Spleen (tissue), 11 donors: ENCODE measurements at regions not wholly inside any gene's neighbourhood (a gene's known extent, or its start where the extent isn't known, plus 50 kb on each side); places are given as distances from the start of the nearest gene placed in this dataset.
A peak's percentile ranks its signal among the peaks of the same experiment; 100 is the strongest.

Experiments used
- DNase-seq: peaks from one replicate; pipeline ENCODE4 v3.0.0-alpha.2; 2020
- H3K27ac ChIP-seq, 8 donors: fragments of 200-600 bp; sonication (generic) in 7 of 8; 1 replicate in 4 of 8; 2 replicates in 4 of 8; pipeline versions ENCODE4 v1.5.0 to v1.8.0; 2016 to 2021; ENCODE audit warnings: inconsistent platforms in 4 of 8, mild to moderate bottlenecking in 4 of 8, moderate library complexity in 1 of 8
- H3K27me3 ChIP-seq, 7 donors: fragments of 200-600 bp; sonication (generic) in 6 of 7; replicated peaks in 1 of 7; 1 replicate in 4 of 7; 2 replicates in 3 of 7; pipeline versions ENCODE4 v1.5.0 to v1.8.0; 2016 to 2021; ENCODE audit warnings: inconsistent platforms in 3 of 7, mild to moderate bottlenecking in 1 of 7
- H3K36me3 ChIP-seq, 6 donors: fragments of 200-600 bp; sonication (generic) in 5 of 6; 1 replicate in 4 of 6; 2 replicates in 2 of 6; pipeline versions ENCODE4 v1.5.0 to v1.8.0; 2016 to 2021; ENCODE audit warnings: inconsistent platforms in 2 of 6
- H3K4me1 ChIP-seq, 6 donors: fragments of 200-600 bp; sonication (generic) in 5 of 6; 1 replicate in 3 of 6; 2 replicates in 3 of 6; pipeline versions ENCODE4 v1.5.0 to v1.8.0; 2016 to 2021; ENCODE audit warnings: inconsistent platforms in 3 of 6
- H3K4me3 ChIP-seq, 8 donors: fragments of 200-600 bp; sonication (generic) in 7 of 8; 1 replicate in 4 of 8; 2 replicates in 4 of 8; pipeline versions ENCODE4 v1.5.0 to v1.8.0; 2016 to 2021; ENCODE audit warnings: inconsistent platforms in 4 of 8, mild to moderate bottlenecking in 4 of 8, moderate library complexity in 2 of 8
- H3K9me3 ChIP-seq, 8 donors: fragments of 200-600 bp; sonication (generic) in 7 of 8; 1 replicate in 4 of 8; 2 replicates in 4 of 8; pipeline versions ENCODE4 v1.5.0 to v1.8.0; 2016 to 2021; ENCODE audit warnings: inconsistent platforms in 4 of 8
- CTCF ChIP-seq, 11 experiments: fragments of 200-600 bp in 7 of 11; fragments of 450-650 bp in 4 of 11; sonication (generic) in 4 of 11; IDR thresholded peaks in 8 of 11; conservative IDR thresholded peaks in 3 of 11; 1 replicate in 7 of 11; 2 replicates in 4 of 11; pipeline versions ENCODE4 v1.4.0 to v1.8.0; 2016 to 2021; ENCODE audit warnings: antibody characterized with exemption in 11 of 11, inconsistent platforms in 4 of 11, mild to moderate bottlenecking in 1 of 11
- POLR2A ChIP-seq, 3 donors: fragments of 450-650 bp; IDR thresholded peaks; one replicate each; pipeline ENCODE4 v1.5.1; 2017; ENCODE audit warnings: antibody characterized with exemption in 3 of 3, mild to moderate bottlenecking in 1 of 3
- POLR2AphosphoS5 ChIP-seq, 3 donors: sonication (generic); formaldehyde crosslinking; IDR thresholded peaks; one replicate each; pipeline ENCODE4 v1.5.1; 2017; ENCODE audit warnings: antibody characterized with exemption in 3 of 3
- WGBS, 5 donors: extraction: QIAGEN DNeasy Blood & Tissue Kit in 3 of 5; methylation state at CpG; one replicate each; pipeline versions ENCODE4 v1.1.5 to v1.1.7; 2013 to 2018; 5-methylcytosine and 5-hydroxymethylcytosine counted together
- intact Hi-C: fragments of 100-400 bp; cut with DNase I; formaldehyde crosslinking; loops from one replicate; pipeline ENCODE4 v1.15.0; 2023; ENCODE audit warnings: low total_unique reads
- donor health status: healthy with polysubstance abuse.
- donor health status: DM: no; HTN: no; CAD: no; lungs with moderate emphysema.
- donor health status: DM: no; HTN: no; CAD: no.
- donor health status: Bipolar disorder and iron deficiency.
- donor health status: healthy.
- donor health status: DM: no; HTN: no; CAD: no.
- donor health status: DM: yes; HTN: yes; CAD: no.

GRCh38 chr2:83874712-83875430 is 584.2 kb downstream of the SUCLG1 start:
- intact Hi-C loops, result no loop called here
- Histone ChIP-seq H3K4me1 (no peaks in the 10 kb centered on the region), H3K4me3 (no peak overlapping the region), H3K9me3 (peaks cover 0 to 67% (median 35%) of the 10 kb centered on the region in 8 donors), H3K27ac (no peak overlapping the region), H3K27me3 (no peaks in the 10 kb centered on the region), H3K36me3 (no peaks in the 10 kb centered on the region)
- TF ChIP-seq POLR2A (IDR thresholded peaks at IDR 0.05) (no peak), CTCF (IDR thresholded peaks at IDR 0.05 in 8 of 11, conservative IDR thresholded peaks at IDR 0.05 in 3 of 11) (no peak)
- peak; percentile 61 for DNase-seq
- WGBS, 5 donors, result 80 to 91% (median 89%) methylated on average over 12 to 14 of the region's 14 CpGs

GRCh38 chr2:83874066-83874465 is 585.0 kb downstream of the SUCLG1 start:
- 93 to 96% (median 94%) methylated on average over 19 of the region's 19 CpGs for WGBS, 5 donors
- Histone ChIP-seq H3K4me1 (no peaks in the 10 kb centered on the region), H3K9me3 (peaks cover 0 to 62% (median 32%) of the 10 kb centered on the region in 8 donors), H3K27me3 (no peaks in the 10 kb centered on the region), H3K27ac (no peak overlapping the region), H3K36me3 (no peaks in the 10 kb centered on the region), H3K4me3 (no peak overlapping the region)
- intact Hi-C loops, result no loop called here
- TF ChIP-seq POLR2AphosphoS5 (IDR thresholded peaks at IDR 0.05) (no peak), CTCF (IDR thresholded peaks at IDR 0.05 in 8 of 11, conservative IDR thresholded peaks at IDR 0.05 in 3 of 11) (no peak), POLR2A (IDR thresholded peaks at IDR 0.05) (no peak)
- DNase-seq, result peak; percentile 51

GRCh38 chr2:83873110-83873509 is 586.0 kb downstream of the SUCLG1 start:
- H3K27ac ChIP-seq, result no peak overlapping the region
- no peak for DNase-seq
- TF ChIP-seq CTCF (IDR thresholded peaks at IDR 0.05 in 8 of 11, conservative IDR thresholded peaks at IDR 0.05 in 3 of 11), result no peak
- TF ChIP-seq POLR2AphosphoS5 (IDR thresholded peaks at IDR 0.05), result no peak
- no peak for TF ChIP-seq POLR2A (IDR thresholded peaks at IDR 0.05)
- no peaks in the 10 kb centered on the region for H3K27me3 ChIP-seq
- no peaks in the 10 kb centered on the region for H3K4me1 ChIP-seq
- intact Hi-C loops, result no loop called here
- peaks cover 0 to 53% (median 22%) of the 10 kb centered on the region in 8 donors for H3K9me3 ChIP-seq
- 83 to 90% (median 86%) methylated on average over 6 of the region's 6 CpGs for WGBS, 5 donors
- H3K4me3 ChIP-seq, result no peak overlapping the region
- H3K36me3 ChIP-seq, result no peaks in the 10 kb centered on the region

- Histone ChIP-seq H3K4me3 (no peak overlapping the region), H3K4me1 (no peaks in the 10 kb centered on the region), H3K27ac (no peak overlapping the region), H3K9me3 (no peaks in the 10 kb centered on the region), H3K36me3 (no peaks in the 10 kb centered on the region), H3K27me3 (no peaks in the 10 kb centered on the region)
- DNase-seq, result no peak
- intact Hi-C loops, result no loop called here
- WGBS, 5 donors, result 90 to 97% (median 92%) methylated on average over 3 of the region's 3 CpGs
- no peak for TF ChIP-seq POLR2AphosphoS5 (IDR thresholded peaks at IDR 0.05)
- TF ChIP-seq POLR2A (IDR thresholded peaks at IDR 0.05), result no peak
- no peak for TF ChIP-seq CTCF (IDR thresholded peaks at IDR 0.05 in 8 of 11, conservative IDR thresholded peaks at IDR 0.05 in 3 of 11)
Observed at GRCh38 chr2:83866211-83866610, 592.9 kb downstream of the SUCLG1 start.
